Suprapubic skin (tissue), 3 donors: ENCODE measurements at regions not wholly inside any gene's neighbourhood (a gene's known extent, or its start where the extent isn't known, plus 50 kb on each side); places are given as distances from the start of the nearest gene placed in this dataset.

Experiments used
- POLR2AphosphoS5 ChIP-seq, 3 donors: sonication (generic); formaldehyde crosslinking; IDR thresholded peaks; one replicate each; pipeline ENCODE4 v1.6.1; 2017; ENCODE audit warnings: antibody characterized with exemption in 3 of 3
- TF ChIP-seq, protein P1 (sequence below), 2 donors: fragments of 200-600 bp in 1 of 2; fragments of 450-650 bp in 1 of 2; sonication (generic) in 1 of 2; IDR thresholded peaks; one replicate each; pipeline ENCODE4 v1.5.1; 2016 to 2019; ENCODE audit warnings: antibody characterized with exemption in 2 of 2, mild to moderate bottlenecking in 1 of 2, moderate library complexity in 1 of 2

DNA sequence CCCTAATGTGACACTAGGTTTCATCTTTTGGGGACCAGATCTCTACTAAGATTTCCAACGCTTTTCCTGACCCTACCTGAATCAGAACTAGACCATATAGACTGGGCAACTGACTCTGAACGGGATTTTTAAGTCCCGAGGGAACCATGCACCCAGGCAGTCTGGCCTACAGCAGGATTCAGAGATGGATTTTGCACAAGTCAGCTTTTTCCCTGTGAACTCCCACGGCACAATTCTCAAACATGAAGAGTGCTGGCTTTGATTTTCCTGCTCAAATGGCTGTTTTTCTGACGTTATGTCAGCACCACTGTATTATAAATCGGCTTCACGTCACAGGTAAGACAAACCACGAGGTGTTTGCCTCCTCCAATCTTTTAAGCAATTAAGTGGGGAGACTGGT lies 409.1 kb downstream of the TCERG1L start:
- TF ChIP-seq, protein P1, sequence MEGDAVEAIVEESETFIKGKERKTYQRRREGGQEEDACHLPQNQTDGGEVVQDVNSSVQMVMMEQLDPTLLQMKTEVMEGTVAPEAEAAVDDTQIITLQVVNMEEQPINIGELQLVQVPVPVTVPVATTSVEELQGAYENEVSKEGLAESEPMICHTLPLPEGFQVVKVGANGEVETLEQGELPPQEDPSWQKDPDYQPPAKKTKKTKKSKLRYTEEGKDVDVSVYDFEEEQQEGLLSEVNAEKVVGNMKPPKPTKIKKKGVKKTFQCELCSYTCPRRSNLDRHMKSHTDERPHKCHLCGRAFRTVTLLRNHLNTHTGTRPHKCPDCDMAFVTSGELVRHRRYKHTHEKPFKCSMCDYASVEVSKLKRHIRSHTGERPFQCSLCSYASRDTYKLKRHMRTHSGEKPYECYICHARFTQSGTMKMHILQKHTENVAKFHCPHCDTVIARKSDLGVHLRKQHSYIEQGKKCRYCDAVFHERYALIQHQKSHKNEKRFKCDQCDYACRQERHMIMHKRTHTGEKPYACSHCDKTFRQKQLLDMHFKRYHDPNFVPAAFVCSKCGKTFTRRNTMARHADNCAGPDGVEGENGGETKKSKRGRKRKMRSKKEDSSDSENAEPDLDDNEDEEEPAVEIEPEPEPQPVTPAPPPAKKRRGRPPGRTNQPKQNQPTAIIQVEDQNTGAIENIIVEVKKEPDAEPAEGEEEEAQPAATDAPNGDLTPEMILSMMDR (IDR thresholded peaks at IDR 0.05) = no peak
- no peak for TF ChIP-seq POLR2AphosphoS5 (IDR thresholded peaks at IDR 0.05)
